ENCODE measurements at regions not wholly inside any gene's neighbourhood (a gene's known extent, or its start where the extent isn't known, plus 50 kb on each side); places are given as distances from the start of the nearest gene placed in this dataset.
A peak's percentile ranks its signal among the peaks of the same experiment; 100 is the strongest.

DNA sequence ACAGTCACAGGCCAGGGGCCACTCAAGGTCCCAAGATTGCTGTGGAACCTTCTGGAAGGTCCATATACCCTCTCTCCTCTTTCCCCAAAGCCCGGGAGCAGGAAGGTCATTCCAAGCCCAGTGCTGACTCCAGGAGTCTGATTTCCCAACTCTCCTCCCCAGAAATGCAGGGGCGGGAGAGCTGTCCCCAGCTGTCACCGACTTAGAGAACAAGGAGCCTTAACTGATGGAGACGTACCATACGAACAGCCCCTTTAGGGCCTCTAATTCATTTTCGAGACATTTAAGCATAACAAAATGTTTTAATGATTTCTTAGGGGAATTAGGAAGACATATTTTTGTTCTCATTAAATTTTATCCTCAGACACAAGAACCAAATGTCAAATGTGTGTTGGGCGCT lies 99.2 kb downstream of the PHETA1 start:
- no peaks in the 10 kb centered on the region for H3K9me3 ChIP-seq
- TF ChIP-seq, protein P1, sequence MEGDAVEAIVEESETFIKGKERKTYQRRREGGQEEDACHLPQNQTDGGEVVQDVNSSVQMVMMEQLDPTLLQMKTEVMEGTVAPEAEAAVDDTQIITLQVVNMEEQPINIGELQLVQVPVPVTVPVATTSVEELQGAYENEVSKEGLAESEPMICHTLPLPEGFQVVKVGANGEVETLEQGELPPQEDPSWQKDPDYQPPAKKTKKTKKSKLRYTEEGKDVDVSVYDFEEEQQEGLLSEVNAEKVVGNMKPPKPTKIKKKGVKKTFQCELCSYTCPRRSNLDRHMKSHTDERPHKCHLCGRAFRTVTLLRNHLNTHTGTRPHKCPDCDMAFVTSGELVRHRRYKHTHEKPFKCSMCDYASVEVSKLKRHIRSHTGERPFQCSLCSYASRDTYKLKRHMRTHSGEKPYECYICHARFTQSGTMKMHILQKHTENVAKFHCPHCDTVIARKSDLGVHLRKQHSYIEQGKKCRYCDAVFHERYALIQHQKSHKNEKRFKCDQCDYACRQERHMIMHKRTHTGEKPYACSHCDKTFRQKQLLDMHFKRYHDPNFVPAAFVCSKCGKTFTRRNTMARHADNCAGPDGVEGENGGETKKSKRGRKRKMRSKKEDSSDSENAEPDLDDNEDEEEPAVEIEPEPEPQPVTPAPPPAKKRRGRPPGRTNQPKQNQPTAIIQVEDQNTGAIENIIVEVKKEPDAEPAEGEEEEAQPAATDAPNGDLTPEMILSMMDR (IDR thresholded peaks at IDR 0.05) = no peak
- no peak for TF ChIP-seq EP300 (IDR thresholded peaks at IDR 0.05)
- no peak for TF ChIP-seq POLR2A (IDR thresholded peaks at IDR 0.05)
- H3K4me1 ChIP-seq = peaks cover 0 to 9% (median 0%) of the 10 kb centered on the region in 4 donors
- H3K4me3 ChIP-seq = no peak overlapping the region
- peaks cover 0 to 6% of the 10 kb centered on the region in 2 donors for H3K27me3 ChIP-seq
- DNase-seq (ENCODE audit: low spot score in 2 of 2) = no peak
- H3K27ac ChIP-seq = no peak overlapping the region
- no peaks in the 10 kb centered on the region for H3K36me3 ChIP-seq
- WGBS, 2 donors = 24 to 27% methylated on average over 7 of the region's 7 CpGs

DNA sequence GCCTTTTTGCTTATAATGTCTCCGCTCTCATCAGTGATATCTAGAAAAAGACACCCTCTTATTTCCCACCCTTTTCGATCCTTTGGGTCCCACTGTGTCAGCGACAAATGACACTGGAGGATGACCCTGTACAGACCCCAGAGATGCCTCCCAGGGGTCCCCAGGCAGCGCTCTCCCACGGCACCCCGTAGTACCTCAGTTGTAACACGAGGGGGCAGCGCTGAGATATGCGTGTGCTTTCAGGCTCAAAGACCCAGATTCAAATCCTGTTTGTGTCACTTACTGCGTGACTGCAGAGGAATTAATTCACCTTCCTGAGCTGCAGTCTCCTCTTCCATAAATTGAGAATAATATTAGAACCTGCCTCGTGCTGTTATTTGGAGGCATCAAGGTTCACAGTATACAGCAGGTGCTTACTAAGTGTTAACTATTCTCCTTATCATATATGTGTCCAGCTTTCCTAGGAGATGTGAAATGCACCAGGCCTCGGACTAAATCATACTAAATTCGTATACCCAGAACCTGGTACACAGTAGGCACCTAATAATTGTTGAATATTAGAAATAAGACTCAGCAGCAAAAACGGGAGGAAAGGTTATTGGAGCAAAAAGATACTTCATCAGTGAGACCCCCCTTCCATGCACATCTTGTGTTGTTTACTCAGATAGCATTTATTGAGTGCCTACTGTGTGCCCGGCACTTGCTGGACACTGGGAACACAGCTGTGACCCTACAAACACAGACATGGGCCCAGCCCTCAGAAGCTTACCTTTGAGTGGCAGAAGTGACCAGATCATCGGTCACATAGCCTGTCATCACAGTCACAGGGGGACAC lies 99.9 kb downstream of the PHETA1 start:
- no peak for TF ChIP-seq POLR2A (IDR thresholded peaks at IDR 0.05)
- TF ChIP-seq, protein P1 (IDR thresholded peaks at IDR 0.05) = peak in 1 of 5 experiments; percentile 20
- DNase-seq (ENCODE audit: low spot score in 2 of 2) = no peak
- peaks cover 0 to 9% (median 0%) of the 10 kb centered on the region in 4 donors for H3K4me1 ChIP-seq
- no peaks in the 10 kb centered on the region for H3K36me3 ChIP-seq
- 81 to 87% methylated on average over 16 of the region's 16 CpGs for WGBS, 2 donors
- no peak overlapping the region for H3K27ac ChIP-seq
- H3K4me3 ChIP-seq = no peak overlapping the region
- H3K27me3 ChIP-seq = peaks cover 0 to 6% of the 10 kb centered on the region in 2 donors
- no peaks in the 10 kb centered on the region for H3K9me3 ChIP-seq

DNA sequence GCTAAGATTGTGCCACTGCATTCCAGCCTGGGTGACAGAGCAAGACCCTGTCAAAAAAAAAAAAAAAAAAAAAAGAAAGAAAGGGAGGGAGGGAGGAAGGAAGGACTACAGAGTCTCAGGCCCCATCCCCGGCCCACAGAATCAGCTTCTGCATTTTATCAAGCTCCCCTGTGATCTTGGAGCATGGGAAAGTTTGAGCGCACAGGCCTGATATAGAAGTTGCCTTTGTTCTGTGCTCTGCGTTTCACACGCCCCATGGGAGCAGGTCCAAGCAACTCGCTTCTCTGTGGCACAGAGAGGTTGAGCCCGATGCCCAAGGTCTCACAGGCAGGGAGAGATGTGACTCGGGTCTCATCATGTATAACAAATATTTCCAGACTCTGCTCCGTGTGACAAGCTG lies 101.8 kb downstream of the PHETA1 start:
- peaks cover 0 to 6% of the 10 kb centered on the region in 2 donors for H3K27me3 ChIP-seq
- H3K4me1 ChIP-seq = peaks cover 0 to 9% (median 0%) of the 10 kb centered on the region in 4 donors
- H3K4me3 ChIP-seq = no peak overlapping the region
- DNase-seq (ENCODE audit: low spot score in 2 of 2) = no peak
- H3K9me3 ChIP-seq = no peaks in the 10 kb centered on the region
- no peaks in the 10 kb centered on the region for H3K36me3 ChIP-seq
- no peak for TF ChIP-seq EP300 (IDR thresholded peaks at IDR 0.05)
- TF ChIP-seq, protein P1 (IDR thresholded peaks at IDR 0.05) = no peak
- TF ChIP-seq POLR2A (IDR thresholded peaks at IDR 0.05) = no peak
- 29 to 33% methylated on average over 8 of the region's 8 CpGs for WGBS, 2 donors
- H3K27ac ChIP-seq = no peak overlapping the region

- H3K36me3 ChIP-seq = no peaks in the 10 kb centered on the region
- H3K27me3 ChIP-seq = no peaks in the 10 kb centered on the region
- H3K27ac ChIP-seq = no peak overlapping the region
- TF ChIP-seq, protein P1 (IDR thresholded peaks at IDR 0.05) = no peak
- TF ChIP-seq EP300 (IDR thresholded peaks at IDR 0.05) (no peak), POLR2A (IDR thresholded peaks at IDR 0.05) (no peak)
- no peaks in the 10 kb centered on the region for H3K4me1 ChIP-seq
- no peak overlapping the region for H3K4me3 ChIP-seq
- 67 to 71% methylated on average over 6 of the region's 6 CpGs for WGBS, 2 donors
- no peaks in the 10 kb centered on the region for H3K9me3 ChIP-seq
- no peak for DNase-seq (ENCODE audit: low spot score in 2 of 2)
Observed at GRCh38 chr12:111261911-111262676, 106.8 kb downstream of the PHETA1 start.

GRCh38 chr12:111260732-111261131 lies 108.2 kb downstream of the PHETA1 start:
- H3K4me3 ChIP-seq = no peak overlapping the region
- H3K27me3 ChIP-seq = no peaks in the 10 kb centered on the region
- no peak overlapping the region for H3K27ac ChIP-seq
- no peaks in the 10 kb centered on the region for H3K9me3 ChIP-seq
- TF ChIP-seq, protein P1 (IDR thresholded peaks at IDR 0.05) = no peak
- TF ChIP-seq EP300 (IDR thresholded peaks at IDR 0.05) (no peak), POLR2A (IDR thresholded peaks at IDR 0.05) (no peak)
- WGBS, 2 donors = 56 to 57% methylated on average over 5 of the region's 5 CpGs
- no peaks in the 10 kb centered on the region for H3K36me3 ChIP-seq
- DNase-seq (ENCODE audit: low spot score in 2 of 2) = no peak
- H3K4me1 ChIP-seq = no peaks in the 10 kb centered on the region
